GM18520 (cell line): ENCODE measurements at regions not wholly inside any gene's neighbourhood (a gene's known extent, or its start where the extent isn't known, plus 50 kb on each side); places are given as distances from the start of the nearest gene placed in this dataset.

Source experiments
- ATAC-seq: cut with Tn5 transposase; IDR thresholded peaks from one replicate; pipeline ENCODE4 v1.9.1; 2021; ENCODE audit not compliant: unreplicated experiment

DNA sequence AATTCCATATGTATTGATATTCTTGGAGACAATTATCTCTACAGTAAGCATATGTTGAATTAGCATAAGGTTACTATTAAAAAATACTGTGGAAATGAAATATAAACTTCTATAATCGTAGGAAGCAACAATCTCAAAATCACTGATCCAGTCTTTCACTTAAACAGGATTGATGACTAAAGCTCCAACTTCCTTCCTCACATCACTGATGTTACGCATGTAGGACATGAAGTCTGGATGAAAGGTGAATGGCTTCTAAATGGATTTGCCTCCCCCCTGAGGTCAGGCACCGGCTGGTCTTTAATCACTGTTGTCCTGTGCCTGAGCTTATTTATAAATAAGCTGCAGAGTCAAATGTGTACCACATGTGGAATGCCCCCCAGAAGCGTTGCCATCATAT, 157.1 kb upstream of the NFIB start:
- ATAC-seq = no peak

DNA sequence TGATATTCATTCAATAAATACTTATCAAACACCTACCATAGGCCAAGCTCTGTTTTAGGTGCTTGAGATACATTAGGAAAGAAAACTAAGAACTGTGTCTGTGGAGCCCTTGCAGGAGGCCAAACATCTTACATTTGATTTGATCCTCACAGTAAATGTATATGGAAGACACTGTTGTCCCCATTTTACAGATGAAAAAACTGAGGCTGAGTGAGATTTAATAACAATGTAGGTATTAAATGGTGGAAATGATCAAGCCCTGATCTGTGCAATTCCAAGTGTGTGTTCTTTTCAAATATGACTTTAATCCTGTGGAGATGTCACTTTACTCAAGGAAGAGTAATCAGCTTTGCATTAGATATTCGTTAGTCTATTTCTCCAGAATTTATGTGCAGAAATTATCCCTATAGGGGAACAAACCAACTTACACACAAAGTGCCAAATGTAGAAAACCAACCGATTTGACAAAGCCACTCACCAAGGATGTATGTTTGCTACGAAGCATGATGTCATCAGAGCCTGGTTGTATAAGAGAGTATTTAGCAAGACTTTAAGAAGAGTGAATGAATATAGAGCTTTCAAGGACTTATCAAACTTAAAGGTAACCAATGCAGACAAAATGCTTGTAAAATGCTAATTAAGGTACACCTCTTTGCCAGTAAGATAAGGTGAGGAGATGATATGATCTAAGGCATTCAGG, 153.9 kb upstream of the NFIB start:
- no peak for ATAC-seq

DNA sequence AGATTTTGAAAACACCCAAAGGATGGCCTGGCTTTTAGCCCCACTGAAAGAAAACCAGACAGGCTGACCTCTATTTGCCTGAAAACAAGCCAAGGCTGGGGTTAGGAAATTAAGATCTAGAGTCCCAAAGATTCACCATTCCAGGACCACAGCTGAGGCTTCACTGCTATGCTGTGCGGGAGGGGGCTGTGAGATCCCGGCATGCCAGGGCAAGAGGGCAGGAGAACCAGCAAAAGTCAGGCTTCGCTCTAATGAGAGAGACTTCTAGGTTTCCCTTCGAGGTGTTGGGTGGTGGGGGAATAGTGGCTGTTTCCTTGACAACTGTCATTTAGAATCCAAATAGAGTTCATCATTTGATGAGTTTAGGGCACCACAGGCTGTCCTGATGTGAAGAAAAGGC, 152.9 kb upstream of the NFIB start:
- ATAC-seq = no peak

DNA sequence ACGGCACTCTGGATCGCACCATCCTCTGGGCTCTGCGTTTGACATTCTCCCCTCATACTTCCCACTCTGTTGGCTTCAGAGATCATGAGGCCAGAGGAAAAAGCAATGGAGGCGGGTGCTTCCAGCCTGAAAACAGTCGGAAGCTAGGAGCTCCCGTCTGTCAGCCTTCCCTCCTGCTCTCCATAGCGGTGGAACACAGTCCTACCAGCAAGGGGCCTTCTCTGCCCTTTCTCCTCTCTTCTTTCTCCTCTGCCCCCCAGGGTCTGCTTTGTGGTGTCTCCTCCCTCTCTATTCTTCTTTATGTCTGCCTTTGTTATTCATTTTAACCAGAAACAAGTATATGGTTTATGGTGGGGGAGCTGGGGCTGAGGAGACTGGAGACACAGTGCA, 152.5 kb upstream of the NFIB start:
- no peak for ATAC-seq

DNA sequence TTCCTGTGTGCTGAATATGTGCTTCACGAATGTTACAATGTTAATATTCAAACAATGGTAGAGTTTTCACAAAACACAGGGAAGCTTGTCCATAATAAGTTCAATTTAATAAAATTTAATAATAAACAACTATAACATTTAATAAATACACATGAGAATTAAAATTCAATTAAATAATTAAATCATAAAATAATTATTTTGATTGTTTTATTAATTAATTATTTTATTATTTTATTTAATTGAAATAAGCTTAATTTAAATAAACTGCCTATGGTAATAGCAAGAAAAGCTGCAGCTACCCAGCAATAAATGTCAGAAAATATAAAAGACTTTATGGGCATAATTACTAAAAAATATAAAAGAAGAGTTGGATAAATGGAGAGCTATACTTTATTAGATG, 149.0 kb upstream of the NFIB start:
- no peak for ATAC-seq

DNA sequence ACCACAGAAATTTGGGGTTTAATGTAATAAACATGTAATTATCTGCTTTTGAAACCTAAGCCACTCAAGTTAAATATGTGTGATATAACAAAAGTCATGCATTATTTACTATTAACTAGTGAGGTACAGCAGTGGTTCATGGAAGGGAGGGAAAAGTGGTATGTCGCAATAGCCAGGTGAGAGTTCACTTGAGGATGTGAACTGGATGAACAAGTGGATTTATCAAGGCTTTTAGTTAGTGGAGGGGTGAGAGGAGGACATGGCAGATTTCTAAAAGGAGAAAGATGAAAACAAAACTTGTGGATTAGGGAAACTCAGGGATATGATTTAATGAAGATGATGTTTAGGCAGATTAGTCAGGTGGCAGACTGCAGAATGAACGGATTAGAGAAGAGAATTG, 141.3 kb upstream of the NFIB start:
- ATAC-seq = no peak

DNA sequence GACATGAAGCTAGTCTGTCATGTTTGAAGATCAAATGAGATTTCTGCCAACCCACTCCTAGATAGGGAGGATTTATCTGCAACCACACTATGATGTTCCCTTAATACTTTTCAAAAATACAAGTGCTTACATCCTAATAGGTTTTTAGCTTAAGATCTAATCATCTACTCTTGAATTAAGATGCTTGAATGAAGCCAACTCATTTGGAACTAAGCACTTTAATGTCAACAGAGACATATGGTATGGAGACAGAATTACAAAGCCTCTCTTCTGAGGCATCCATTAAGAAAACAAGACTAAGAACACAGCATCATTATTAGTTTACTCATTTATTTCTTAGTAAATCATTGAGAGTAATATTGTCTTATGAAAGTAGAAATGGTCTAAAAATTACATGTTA, 139.3 kb upstream of the NFIB start:
- ATAC-seq = no peak

DNA sequence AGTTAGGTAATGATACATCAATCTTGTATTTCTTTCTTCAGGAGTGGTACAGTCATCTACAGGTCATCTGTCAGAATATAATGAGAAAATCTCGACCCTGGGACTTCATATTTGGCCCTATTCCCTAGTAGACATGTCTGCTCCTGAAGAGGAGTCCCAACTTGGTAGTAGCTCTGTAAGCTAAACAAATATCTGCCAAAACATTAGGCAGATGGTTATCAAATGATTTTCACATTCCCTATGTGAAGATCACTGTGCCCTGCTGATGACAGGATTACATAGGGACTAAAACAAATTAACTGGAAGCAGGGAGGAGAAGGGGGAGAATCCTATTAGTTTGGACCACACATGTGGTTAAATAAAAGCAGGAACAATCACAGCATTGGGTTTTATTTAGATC, 138.6 kb upstream of the NFIB start:
- no peak for ATAC-seq

DNA sequence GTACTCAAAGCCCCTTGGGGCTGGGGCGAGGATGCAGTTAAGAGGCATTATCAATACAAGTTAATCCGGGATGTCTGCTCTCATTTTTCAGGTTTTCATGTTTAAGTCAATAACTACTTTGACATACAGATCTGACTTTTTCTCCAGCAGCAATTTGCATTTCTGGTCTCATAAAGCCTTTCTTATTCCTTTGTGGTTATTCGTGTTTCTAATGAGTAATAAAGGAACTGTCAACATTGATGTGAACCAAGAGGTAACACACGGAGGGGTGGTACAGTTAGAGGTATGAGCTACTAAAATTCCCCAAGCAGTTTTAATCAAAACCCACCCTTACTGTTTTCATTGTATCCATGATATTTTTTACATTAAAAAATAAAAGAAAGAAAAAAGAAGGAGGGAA, 138.0 kb upstream of the NFIB start:
- peak; percentile 97 for ATAC-seq

DNA sequence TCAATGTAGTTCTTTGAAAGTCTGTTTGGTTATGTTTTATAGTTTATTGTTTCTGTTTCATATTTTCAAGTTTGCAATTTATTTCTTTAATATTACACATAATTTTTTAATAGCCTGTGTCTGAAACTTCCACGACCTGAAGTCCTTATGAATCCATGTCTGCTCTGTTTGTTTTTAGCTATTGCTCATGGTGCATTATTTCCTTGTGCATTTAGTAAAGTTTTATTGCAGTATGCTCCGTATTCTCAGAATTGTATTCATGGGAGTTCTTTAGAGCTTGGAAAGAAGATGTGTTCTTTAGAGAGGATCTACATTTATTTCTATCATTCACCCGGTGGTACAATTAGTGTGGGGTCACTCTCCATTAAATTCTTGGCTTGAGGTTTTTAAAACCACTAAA, 133.2 kb upstream of the NFIB start:
- ATAC-seq = no peak

DNA sequence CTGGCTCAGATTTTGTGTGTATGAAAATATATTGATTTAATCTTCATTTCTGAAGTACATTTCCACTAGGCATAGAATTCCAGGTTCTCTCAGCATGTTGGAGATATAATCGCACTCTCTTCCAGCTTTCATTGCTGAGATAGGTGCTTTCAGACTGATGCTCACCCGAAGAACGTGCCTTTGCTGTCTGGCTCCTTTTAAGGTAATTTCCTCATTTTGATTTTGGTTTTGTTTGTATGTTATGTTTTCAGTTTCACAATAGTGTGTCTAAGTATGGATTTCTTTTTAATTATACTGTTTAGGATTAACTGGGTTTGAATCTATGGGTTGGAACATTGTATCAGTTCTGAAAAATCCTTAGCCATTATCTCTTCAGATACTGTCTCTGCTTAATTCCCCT, 132.0 kb upstream of the NFIB start:
- no peak for ATAC-seq

DNA sequence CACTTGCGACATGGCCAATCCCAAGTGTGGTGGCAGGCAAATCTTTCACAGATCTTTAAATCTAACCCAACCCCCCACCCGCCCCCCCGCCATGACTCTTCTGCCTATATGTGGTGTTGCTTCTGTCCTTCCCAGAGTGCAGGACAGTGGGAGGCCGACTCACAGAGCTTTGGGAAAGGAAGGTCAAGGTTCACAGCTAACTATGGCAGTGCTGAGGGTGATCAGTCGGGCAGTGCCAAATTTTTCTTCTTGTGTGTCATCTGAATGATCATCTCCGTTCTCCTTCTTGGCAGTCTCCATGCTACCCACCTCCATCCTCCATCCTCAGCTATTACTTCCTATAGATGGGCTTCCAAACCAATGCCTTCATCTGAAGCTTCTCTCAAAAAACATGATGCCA, 129.0 kb upstream of the NFIB start:
- ATAC-seq = no peak

DNA sequence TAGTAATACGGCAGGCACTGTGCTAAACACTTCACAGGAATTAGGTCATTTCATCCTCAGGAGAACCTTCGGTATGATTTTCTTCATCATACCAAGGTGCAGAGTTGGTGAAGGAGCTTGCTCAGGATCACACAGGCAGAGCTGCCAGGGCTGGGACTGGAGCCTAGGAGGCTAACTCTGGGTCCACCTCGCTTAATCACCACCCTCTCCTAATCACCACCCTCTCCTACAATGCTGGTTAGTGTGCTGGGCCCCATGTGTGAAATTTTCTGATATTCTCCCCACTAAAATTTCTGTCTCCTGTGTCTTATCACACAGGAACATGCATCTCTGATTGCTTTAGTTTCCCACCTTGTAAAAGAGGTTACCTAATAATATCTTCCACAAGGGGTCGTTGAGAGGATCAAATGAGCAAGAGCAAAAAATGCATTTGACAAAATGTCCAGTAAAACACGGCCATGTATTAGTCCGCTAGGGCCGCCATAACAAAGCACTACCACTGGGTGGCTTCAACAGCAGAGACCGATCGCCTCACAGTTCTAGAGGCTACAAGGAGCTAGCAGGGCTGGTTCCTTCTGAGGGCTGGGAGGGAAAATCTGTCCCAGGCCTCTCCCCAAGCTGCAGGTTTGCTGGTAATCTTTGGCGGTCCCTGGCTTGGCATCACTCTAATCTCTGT, 128.2 kb upstream of the NFIB start:
- ATAC-seq = no peak

DNA sequence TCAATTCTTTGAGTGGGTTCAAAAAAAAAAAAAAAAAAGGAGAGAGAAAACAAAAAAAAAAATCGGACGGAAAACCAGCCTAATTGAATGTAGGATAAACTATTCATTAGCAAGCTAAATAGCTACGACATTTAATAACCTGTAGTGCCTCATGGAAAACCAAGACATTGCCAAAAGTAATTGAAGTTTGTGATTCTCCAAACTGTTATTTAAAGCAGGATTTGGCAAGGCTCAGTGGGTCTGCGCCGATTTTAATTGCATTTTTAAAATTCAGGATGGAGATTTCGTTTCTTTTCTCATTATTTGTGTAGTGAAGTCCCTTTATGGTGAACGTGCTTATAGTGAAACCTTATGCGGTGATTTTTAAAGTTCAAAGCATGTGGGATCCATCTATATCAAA, 127.2 kb upstream of the NFIB start:
- no peak for ATAC-seq

DNA sequence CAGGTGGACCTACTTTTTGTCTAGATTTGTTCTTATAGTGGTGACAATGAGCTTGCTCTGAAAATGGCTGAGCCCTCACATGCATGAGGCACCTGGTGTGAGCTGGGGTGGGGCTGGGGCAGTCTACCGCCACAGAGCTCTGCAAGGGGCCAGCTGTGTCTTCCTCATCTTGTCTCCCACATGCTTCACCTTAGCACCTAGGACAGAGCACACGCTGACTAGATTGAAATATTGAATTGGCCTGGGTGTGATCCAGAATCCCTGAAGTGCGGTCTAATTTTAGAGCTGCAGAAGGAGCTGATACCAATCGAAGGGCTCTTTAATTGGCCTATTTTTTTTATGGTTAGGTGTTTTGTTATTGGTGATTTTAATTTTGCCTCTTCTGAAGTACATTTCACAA, 126.1 kb upstream of the NFIB start:
- ATAC-seq = no peak

DNA sequence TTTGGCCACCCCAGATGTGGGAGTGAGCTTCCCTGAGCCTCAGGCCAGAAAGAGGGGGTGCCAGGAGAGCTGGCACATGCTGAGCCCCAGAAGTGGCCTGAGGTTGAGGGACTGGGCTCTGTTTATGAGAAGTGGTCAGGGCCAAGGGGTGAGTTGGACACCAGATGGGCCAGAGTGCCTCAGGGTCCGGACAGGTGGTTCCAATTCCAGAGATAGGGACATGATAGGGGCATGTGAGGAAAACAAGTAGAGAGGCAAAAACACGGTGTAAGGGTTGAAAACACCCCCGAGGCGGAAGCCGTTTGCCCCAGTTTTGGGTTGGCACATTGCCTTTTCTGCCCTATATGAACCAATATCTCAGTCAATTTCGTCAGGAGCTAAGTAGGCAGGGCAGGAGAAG, 125.6 kb upstream of the NFIB start:
- ATAC-seq = no peak

DNA sequence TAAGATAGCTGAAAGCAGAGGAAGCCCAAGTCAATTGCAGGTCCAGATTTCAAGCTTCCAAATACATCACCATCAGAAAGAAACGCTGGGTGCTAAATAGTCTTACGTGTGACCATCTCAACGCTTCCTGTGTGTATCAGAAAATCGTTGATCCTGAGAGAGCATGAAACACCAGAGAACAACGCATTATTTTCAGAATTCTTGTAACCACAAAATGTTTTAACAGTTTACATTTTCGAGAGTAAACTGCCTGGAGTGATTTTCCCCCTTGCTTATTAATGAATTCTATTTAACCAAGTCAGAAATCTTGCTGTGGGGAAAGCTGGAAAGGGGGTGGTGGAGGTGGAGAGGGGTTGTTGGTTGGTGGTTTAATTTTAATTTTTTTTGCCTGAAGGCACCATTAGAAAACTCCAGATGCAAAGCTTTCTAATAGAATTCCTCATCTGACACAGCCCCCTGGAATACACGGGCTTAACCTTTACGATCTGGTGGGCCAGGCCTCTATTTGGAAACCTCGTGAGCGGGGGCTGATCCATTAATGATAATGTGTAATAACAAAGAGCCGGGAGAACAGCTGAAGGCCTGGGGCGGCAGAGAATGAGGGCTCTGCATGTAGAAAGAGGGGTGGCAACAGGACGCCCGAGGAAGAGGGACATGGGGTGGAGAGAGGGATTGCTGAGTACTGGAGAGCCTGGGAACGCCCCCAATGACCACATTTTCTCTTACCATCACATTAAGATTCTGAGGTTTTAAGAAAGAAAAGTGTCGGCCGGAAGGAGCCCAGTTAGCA, 124.5 kb upstream of the NFIB start:
- no peak for ATAC-seq

DNA sequence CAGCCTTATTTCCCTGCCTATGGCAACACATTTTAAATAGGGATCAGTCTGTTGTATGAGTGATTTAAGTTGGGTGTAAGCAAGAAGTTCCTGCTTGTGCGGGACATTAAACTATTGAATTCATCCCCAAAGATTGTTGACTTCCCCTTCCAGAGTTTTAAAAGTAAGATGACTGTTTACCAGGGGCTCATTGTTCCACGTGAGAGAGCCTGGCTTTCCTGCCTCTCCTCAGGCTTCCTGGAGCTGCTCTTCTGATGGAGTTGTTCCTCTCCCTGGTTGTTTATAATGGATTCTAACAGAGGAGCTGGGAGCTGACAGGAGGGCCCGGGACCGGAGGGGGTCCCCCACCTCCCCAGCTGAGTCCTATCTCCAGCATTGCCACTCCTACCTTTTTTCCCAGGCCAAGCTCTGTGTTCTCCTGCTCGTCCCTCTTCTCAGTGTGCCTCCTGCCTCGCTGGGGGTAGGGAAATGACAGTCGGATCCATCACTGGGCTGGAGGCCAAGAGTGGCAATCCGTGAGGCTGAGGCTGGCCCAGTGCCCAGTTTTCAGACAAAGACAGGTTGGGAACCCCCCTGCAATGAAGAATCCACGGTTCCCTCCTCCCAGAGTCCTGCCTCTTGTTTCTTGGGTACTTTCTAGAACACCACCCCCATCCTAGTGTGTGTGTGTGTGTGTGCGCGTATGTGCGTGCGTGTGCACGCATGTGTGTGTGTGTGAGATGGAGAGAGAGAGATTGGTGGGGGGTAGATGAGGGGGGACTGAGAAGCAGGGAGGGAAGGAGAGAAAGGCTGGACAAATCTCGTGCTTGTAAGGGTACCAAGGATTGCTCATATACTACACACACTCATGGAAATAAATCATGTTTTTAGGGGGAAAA, 123.7 kb upstream of the NFIB start:
- ATAC-seq = no peak

DNA sequence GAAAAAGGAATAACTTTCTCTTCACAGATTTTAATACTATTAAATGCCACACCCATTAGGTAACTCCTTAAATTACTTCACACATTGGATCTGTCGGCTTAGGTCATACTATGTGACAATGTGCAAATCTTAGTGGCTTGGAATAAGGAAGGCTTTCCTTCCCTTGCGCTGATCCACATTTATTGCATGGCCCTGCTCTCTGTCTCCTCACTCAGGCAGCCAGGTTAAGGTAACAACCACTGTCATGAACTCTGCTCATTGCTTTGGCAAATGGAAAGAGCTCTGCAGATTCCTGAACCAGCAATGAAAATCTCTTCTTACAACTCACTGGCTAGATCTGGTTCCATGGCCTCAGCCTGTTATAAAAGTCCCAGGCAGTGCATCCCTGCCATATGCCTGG, 121.9 kb upstream of the NFIB start:
- no peak for ATAC-seq

DNA sequence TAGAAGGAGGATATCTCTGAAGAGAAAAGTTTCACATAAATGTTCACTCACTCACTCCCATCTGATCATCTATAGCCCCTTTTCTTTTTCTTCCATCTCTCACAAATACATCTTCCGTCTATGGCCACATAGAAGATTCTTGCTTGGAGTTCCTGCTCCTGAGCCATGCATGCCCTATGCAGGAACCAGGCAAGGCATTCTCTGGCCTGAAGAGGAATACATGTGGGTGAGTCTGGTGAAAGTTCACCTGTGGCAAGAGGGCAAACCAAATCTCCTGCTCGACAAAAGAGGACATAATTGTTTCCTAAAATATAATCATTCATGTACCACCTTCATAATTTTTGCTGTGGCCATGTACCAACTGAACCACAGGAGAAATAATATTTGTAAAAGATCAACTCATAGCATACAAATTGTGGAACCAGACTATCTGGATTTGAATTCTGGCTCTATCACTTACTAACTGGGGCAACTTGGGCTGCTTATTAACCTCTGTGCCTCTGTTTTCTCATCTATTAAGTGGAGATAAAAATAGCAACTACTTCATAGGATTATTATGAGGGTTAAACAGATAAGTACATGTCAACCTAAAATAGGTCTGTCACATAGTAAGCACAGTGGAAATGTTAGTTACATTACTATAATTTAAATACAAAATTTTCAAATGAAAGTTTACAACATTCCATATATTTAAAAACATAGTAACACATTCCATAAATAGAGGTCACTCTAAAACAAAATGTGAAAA, 121.2 kb upstream of the NFIB start:
- no peak for ATAC-seq

DNA sequence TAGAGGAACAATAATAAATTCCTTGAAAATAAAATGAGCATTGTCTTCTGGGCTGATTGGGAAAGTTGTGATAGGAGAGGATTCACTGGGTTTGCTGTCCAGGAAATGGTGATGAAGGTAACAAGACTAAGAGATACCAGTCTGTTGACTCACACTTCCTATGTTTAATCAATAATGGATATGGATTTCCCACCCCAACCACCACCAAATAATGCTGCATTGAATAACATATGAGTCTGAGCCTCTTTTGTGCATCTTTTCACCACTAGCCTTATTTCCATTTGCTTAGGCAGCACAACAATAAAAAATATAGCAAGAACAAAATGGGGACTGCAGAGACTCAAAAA, 120.2 kb upstream of the NFIB start:
- no peak for ATAC-seq
